SU-DHL-6 (cell line): ENCODE measurements at regions not wholly inside any gene's neighbourhood (a gene's known extent, or its start where the extent isn't known, plus 50 kb on each side); places are given as distances from the start of the nearest gene placed in this dataset.

Experiments used
- CTCF ChIP-seq: fragments of 200-600 bp; sonication (generic); IDR thresholded peaks from one replicate; pipeline ENCODE4 v1.5.1; 2017; ENCODE audit warnings: antibody characterized with exemption, mild to moderate bottlenecking, low read length, moderate library complexity; ENCODE audit not compliant: insufficient read depth, poor library complexity, severe bottlenecking
- EZH2phosphoT487 ChIP-seq: fragments of 200-600 bp; sonication (generic), shearing (Covaris generic); conservative IDR thresholded peaks from 2 replicates; pipeline ENCODE4 v1.6.1; 2018; ENCODE audit warnings: mild to moderate bottlenecking, antibody characterized with exemption, low read length, moderate library complexity, mixed read lengths

- no peak for TF ChIP-seq CTCF
- TF ChIP-seq EZH2phosphoT487: no peak
Observed at GRCh38 chr4:37138019-37138653, 106.4 kb upstream of the NWD2 start.
